ENCODE measurements at regions not wholly inside any gene's neighbourhood (a gene's known extent, or its start where the extent isn't known, plus 50 kb on each side); places are given as distances from the start of the nearest gene placed in this dataset.
A peak's percentile ranks its signal among the peaks of the same experiment; 100 is the strongest.
"Not testable (repeated sequence)": the region's sequence is repeated elsewhere in the genome, so short reads cannot be mapped to it uniquely, and the experiment has no call there.

GRCh38 chr10:121672733-121673132, 74.5 kb upstream of the FGFR2 start:
- 87% methylated on average over 9 of the region's 9 CpGs for WGBS
- Histone ChIP-seq H3K4me3 (no peak overlapping the region), H3K27me3 (no peaks in the 10 kb centered on the region), H3K9me3 (no peaks in the 10 kb centered on the region), H3K36me3 (no peaks in the 10 kb centered on the region), H3K4me1 (peaks cover 14 to 33% (median 28%) of the 10 kb centered on the region in 4 donors), H3K27ac (replicated peaks in 1 of 4) (no peak overlapping the region)
- no peak for DNase-seq (ENCODE audit: extremely low spot score)
- intact Hi-C loops (cut with DNase I): loop anchor here (5.0 kb wide), 1 partner anchor 65 kb away; no protein-coding TSS in a partner anchor
- TF ChIP-seq EP300 (IDR thresholded peaks at IDR 0.05) (no peak), CTCF (IDR thresholded peaks at IDR 0.05) (no peak), POLR2AphosphoS5 (IDR thresholded peaks at IDR 0.05) (no peak), POLR2A (IDR thresholded peaks at IDR 0.05; ENCODE audit: low read depth) (no peak)

GRCh38 chr10:121669840-121670239, 71.6 kb upstream of the FGFR2 start:
- WGBS: 95% methylated on average over 7 of the region's 7 CpGs

GRCh38 chr10:121669028-121669374, 70.8 kb upstream of the FGFR2 start:
- H3K4me1 ChIP-seq: peaks cover 16 to 36% (median 24%) of the 10 kb centered on the region in 4 donors
- no peak for DNase-seq (ENCODE audit: extremely low spot score)
- peak overlapping the region; percentile 29 to 36 (median 31) for H3K4me3 ChIP-seq
- no peaks in the 10 kb centered on the region for H3K27me3 ChIP-seq
- no peaks in the 10 kb centered on the region for H3K36me3 ChIP-seq
- intact Hi-C loops (cut with DNase I): no loop called here
- no peaks in the 10 kb centered on the region for H3K9me3 ChIP-seq
- TF ChIP-seq POLR2A (IDR thresholded peaks at IDR 0.05; ENCODE audit: low read depth): no peak
- TF ChIP-seq CTCF (IDR thresholded peaks at IDR 0.05): no peak
- TF ChIP-seq EP300 (IDR thresholded peaks at IDR 0.05): no peak
- TF ChIP-seq POLR2AphosphoS5 (IDR thresholded peaks at IDR 0.05): no peak
- WGBS: 32% methylated on average over 6 of the region's 6 CpGs
- H3K27ac ChIP-seq (replicated peaks in 1 of 4): peak overlapping the region; percentile 83 to 91 (median 90)

More at GRCh38 chr10:121669840-121670239, 71.6 kb upstream of the FGFR2 start:
- Histone ChIP-seq H3K27ac (replicated peaks in 1 of 4) (peak overlapping the region; percentile 83 to 91 (median 90)), H3K4me1 (peaks cover 16 to 36% (median 24%) of the 10 kb centered on the region in 4 donors)
- H3K9me3 ChIP-seq; DNase-seq (ENCODE audit: extremely low spot score); H3K4me3 ChIP-seq; H3K27me3 ChIP-seq; H3K36me3 ChIP-seq: not testable (repeated sequence)
- intact Hi-C loops (cut with DNase I): loop anchor here (5.0 kb wide), 1 partner anchor 63 kb away; no protein-coding TSS in a partner anchor

GRCh38 chr10:121668314-121669027, 70.2 kb upstream of the FGFR2 start:
- peaks cover 16 to 36% (median 24%) of the 10 kb centered on the region in 4 donors for H3K4me1 ChIP-seq
- 16% methylated on average over 9 of the region's 9 CpGs for WGBS
- no peaks in the 10 kb centered on the region for H3K9me3 ChIP-seq
- no peaks in the 10 kb centered on the region for H3K27me3 ChIP-seq
- no peak for DNase-seq (ENCODE audit: extremely low spot score)
- intact Hi-C loops (cut with DNase I): no loop called here
- TF ChIP-seq POLR2AphosphoS5 (IDR thresholded peaks at IDR 0.05) (peak; percentile 54 to 71), EP300 (IDR thresholded peaks at IDR 0.05) (no peak)
- peak overlapping the region; percentile 29 to 36 (median 31) for H3K4me3 ChIP-seq
- H3K36me3 ChIP-seq: no peaks in the 10 kb centered on the region
- H3K27ac ChIP-seq (replicated peaks in 1 of 4): peak overlapping the region; percentile 83 to 91 (median 90)

- Histone ChIP-seq H3K36me3 (no peaks in the 10 kb centered on the region), H3K27ac (replicated peaks in 1 of 4) (peak overlapping the region; percentile 83 to 91 (median 90)), H3K9me3 (no peaks in the 10 kb centered on the region), H3K4me1 (peaks cover 16 to 36% (median 24%) of the 10 kb centered on the region in 4 donors), H3K27me3 (no peaks in the 10 kb centered on the region), H3K4me3 (peak overlapping the region in 3 of 4 donors; percentile 29 to 36 (median 31))
- WGBS: 30% methylated on average over 3 of the region's 3 CpGs
- no peak for DNase-seq (ENCODE audit: extremely low spot score)
- intact Hi-C loops (cut with DNase I): no loop called here
- TF ChIP-seq POLR2AphosphoS5 (IDR thresholded peaks at IDR 0.05) (no peak), POLR2A (IDR thresholded peaks at IDR 0.05; ENCODE audit: low read depth) (no peak), CTCF (IDR thresholded peaks at IDR 0.05) (no peak), EP300 (IDR thresholded peaks at IDR 0.05) (no peak)
Observed at GRCh38 chr10:121667948-121668313, 69.7 kb upstream of the FGFR2 start.

All from esophagus muscularis mucosa (tissue), 4 donors.